NCI-H146 treated with DMSO at 0.1 percent for 48 hours (cell line): ENCODE measurements at regions not wholly inside any gene's neighbourhood (a gene's known extent, or its start where the extent isn't known, plus 50 kb on each side); places are given as distances from the start of the nearest gene placed in this dataset.
"Not testable (repeated sequence)": the region's sequence is repeated elsewhere in the genome, so short reads cannot be mapped to it uniquely, and the experiment has no call there.

ENCODE experiments used
- DNase-seq: peaks from one replicate; lab custom pipeline; 2025; ENCODE audit not compliant: unreplicated experiment; lab: John Stamatoyannopoulos, UW

DNA sequence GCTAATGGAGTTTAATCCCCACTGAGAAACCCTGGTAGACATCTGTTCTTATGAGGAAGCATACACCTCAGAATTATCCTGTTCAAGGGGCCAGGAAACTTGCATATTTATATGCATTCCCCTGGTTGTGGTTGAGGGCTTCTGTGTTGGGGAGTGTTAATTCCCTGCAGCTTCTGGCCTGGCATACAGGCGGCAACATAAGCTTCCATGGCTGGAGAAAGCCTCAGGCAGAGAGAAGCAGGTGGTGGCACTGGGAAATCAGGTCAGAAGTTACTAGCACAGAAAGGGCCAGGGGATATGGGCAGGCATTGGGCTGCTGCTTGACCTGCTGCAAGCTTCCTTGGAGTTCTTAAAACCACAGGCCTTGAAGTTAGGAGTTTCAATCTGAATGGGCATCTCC is 166.1 kb upstream of the SEMA6A start:
- no peak for DNase-seq

DNA sequence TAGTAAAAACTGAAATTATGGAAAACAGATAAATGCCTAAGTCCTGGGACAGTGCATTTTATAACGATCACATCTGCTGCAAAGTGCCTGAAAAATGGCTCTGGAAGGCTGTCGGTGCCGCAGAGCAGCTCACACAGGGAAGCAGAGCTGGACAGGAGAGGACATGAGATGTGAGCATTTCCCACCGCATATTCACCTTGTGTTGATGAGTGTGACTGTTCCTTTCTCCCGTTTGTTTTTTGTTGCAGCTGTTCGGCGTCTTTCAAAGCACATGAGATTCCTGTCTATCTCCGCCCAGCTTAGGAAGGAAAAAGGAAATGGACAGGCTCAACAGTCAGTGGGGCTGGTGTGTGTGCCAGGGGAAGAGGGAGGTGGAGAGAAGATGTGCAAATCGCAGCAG is 164.9 kb upstream of the SEMA6A start:
- DNase-seq, result no peak

DNA sequence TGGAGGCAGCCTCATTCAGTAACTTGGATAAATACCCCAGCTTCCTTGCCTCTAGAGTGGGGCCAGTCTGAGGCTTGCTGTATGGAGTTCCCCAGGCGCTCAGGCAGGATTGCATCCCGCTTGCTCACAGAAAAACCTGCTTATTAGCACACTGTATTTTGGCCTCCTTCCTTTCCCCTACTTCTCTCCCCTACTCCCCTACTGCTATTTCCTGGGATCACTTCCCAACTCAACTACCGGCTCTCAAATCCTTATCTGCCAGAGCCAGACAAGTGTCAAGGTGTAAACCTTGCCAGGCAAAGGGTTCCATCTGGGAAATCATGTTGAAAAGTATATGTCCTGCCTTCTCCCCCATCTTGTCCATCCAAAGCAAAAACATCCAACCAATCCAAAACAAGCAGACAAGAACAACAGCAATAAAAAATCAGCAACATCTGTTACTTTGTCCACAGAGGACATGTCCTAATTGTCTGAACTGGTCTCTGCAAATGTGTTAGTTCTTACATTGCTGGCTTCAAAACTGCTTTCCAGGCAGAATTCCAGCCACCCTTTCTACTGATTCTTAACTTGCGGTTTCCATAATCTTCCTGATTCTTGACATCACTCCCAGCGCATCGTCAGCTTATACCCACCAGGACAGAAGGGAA is 164.1 kb upstream of the SEMA6A start:
- DNase-seq, result no peak

DNA sequence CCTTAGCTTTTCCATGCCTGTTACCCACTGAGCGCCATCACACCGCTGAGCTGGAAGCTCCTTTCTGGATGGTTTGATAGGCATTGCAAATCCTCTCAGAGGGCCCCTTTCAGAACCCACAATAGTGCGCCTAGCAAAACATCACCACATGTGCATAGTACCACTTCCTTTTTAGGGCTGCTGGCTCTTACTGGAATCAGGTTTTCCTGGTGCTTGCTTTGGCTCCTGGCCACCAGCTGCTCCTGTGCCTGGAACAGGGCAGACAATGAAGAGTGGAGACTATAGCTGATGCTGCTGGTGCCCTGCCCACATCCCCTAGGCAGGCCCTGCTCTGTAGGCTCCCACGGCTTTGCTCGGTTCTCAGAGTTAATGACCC is 163.6 kb upstream of the SEMA6A start:
- no peak for DNase-seq

DNA sequence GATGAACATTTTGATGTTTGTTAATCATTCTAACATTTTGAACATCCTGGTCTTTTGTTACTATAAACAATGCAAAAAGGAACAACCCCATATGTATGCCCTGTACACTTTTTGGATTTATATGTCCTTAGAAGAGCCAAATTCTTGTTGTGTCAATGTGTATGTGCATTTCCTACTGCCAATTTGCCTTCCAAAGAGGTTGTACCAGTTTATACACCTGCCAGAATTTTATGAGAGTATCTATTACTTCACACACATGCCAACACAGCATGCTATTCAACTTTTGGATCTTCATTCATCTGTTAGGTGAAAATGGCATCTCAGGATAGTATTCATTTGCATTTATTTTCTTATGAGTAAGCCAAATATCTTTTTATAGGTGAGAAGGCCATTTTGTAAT is 162.0 kb upstream of the SEMA6A start:
- DNase-seq, result no peak

DNA sequence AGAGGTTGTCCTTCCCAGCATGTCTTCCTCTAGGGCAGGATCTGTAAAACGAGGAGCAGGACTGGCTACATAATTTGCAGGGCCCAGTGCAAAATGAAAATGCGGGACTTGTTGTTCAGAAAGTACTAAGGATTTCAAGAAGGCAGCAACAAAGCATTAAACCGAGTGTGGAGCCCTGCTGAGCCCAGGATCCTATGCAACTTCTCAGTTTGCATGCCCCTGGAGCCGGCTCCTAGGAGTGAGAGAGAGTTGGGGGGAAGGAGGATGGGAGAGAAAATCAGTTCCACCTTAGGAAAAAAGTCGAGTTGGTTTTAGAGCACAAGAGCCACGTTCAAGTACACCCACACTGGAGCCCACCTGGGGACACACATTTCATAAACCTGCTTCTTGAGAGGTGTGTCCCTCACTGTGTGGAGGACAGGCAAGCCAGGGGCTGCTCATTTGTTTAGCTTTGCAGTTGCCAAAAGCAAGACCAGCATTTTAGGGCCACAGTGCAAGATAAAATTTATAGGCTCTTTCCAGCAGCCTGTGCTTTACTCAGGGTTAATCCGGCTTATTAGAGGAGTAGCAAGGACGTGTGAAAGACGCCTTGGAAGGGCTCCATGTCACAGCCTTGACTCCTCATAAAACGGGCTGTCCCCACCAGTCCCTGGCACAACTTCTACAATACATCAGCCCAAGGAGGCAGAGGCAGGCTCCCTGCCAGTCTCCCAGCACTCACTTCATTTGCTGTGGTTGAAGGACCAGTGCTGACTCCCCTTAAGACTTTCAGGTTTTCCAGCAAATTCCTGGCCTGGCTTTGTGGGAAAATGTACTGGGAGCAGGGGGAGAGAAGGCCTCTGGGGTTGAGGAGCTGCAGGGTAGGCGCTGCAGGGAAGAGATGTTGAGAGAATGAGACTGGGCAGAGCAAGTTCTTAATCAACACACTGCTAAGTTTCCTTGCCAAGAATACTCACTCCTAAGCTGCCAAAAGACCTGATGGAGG is 159.7 kb upstream of the SEMA6A start:
- no peak for DNase-seq

DNA sequence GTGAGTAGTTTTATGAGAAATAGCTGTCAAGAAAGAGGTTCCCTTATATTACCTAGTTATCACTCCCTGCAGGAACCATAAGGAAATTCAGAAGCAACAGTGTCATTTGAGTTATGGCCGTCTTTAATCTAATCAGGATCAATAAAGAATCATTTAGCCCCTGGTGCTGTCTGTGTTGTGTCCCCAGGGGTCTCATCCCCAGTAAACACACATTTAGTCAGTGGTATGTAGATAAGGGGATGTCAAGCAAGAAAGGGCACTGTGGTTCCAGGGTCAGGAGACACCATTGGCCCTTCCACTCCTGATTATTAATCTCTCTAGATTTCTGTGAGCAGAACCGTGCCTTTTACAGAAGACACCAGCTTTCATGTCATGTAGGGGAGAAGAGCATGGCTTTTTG is 158.0 kb upstream of the SEMA6A start:
- DNase-seq, result no peak

DNA sequence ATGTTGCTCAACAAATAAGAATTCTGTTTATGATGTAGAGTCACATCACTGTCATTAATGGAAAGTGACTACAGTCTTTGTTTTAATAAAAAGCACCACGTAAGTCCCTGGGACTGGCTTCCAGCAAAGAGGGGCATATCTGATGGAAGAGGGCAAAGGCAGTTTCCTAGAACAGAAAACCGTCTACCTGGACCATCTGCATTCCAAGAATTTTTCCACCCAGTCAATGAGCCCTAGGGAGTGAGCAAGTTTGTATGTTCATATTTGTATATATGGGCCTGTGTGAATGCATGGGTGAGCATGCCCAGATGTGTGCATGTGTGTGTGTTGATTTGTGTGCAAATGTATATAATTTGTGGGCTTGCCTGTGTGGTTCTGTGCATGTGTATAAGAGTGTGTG is 156.8 kb upstream of the SEMA6A start:
- no peak for DNase-seq

DNA sequence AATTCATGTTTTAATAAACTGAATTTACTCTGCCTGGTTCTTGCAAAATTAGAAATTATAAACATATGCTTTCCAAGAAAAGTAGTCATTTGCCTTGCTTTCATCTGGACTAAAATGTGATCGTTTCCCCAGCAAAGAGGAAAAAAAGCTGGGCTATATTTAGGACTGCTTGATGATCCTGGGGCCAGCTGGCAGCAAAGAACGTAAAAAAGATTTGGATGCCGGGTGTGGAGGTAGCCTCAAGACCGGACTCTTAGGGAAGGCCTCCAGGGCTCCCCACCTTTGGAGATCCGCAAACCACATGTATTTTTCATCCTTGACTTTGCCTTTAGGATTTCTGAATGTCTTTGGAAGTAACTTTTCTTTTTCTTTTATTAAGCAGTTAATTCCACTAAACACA is 156.1 kb upstream of the SEMA6A start:
- DNase-seq, result no peak

DNA sequence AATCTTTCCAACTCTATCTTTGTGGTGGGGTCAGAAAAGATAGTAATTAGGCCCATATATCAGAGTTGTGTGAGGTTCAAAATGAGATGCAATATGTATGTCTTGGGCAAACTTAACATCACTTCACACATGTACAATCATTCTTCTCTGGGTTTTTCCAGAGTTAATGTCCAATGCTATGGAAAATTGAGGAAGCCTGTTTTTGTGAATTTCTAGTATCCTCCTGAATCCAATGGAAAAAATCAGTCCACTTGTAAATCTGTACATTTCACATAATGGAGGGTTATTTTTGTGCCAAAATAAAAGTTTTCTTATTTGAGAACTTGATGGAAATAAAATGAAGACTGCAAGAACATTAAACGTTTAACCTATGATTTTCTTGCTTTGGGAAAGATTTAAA is 155.6 kb upstream of the SEMA6A start:
- DNase-seq, result no peak

DNA sequence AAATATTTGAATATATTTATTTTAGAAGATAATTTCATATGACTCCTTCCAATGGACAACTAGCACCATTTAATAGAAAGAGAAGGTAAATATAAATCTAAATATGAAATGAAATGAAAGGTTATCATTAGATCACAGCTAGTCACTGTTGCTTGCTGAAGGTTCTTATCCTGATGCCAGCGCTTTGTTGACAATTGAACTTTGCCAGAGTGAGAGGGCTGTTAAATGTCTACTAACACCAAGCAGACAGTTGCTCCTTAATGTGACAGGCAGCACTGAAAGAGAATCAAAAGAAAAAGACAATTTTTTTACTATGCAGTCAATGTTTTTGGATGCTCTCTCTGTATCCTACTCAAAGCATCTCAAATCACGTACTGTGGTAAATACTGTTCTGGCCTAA is 152.6 kb upstream of the SEMA6A start:
- DNase-seq, result no peak

DNA sequence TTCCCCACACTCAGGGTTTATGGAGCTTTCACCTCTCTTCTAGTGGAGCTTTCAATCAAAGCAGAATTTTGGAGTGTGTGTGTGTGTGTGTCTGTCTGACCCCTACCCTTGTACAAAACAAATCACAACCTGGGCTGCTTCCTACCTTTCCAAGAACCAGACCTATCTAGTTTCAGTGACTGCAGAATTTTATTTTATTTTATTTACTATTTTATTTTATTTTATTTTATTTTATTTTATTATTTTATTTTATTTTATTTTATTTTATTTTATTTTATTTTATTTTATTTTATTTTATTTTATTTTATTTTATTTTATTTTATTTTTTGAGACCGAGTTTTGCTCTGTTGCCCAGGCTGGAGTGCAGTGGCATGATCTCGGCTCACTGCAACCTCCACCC is 151.6 kb upstream of the SEMA6A start:
- not testable (repeated sequence) for DNase-seq

DNA sequence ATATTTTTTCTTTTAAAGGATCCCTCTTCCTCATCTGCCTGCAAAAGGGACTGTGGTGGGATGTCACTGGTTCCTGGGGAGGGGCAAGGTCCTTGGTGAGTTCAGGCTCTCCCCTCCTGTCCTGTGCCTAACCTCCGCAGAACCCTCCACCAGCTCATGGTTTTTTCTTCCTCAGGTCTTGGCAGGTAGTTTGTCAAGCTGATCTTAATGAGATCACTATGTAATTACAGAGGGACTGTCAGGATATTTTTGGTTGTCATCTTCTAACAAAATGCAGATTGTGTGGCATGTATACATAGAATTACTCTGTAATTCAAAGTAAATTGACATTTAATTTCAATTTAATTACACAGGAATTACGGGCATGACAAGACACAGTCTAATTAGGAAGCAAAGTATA is 150.3 kb upstream of the SEMA6A start:
- DNase-seq, result no peak

DNA sequence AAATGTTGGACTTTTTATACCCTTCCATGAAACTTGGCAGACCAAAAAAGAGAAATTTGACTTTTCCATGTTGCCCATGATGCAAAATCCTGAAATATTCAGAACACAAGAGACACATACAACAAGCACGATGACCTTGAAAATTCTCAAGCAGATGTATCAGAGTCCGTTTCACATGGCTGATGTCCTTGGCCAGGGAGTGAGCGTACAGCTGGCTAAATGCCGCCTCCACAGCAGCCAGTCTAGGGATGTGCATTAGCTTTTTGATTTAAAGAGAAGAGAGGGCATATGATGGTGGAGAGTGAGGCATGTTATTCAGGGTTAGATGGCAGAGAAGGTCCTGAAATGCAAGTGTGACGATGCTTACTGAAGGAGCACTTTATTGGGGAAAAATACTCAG is 148.0 kb upstream of the SEMA6A start:
- no peak for DNase-seq

DNA sequence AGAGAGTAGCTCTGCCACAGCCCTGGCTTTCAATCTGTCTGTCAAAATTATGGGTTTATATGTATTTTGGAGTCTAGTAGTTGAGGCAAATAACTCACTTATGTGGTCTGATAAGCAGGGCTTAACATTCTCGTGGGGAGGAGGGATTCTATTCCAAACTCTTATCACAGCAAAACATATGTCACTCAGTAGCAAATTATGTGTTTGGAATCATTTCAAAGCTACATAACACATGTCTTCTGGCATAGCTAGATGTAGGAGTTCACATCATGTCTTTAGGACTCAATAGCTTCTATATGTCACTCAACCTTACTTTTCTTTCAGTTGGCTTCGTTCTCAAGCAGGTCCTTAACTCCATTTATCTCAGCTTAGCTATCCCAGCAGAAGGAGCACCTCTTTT is 144.5 kb upstream of the SEMA6A start:
- DNase-seq, result no peak

DNA sequence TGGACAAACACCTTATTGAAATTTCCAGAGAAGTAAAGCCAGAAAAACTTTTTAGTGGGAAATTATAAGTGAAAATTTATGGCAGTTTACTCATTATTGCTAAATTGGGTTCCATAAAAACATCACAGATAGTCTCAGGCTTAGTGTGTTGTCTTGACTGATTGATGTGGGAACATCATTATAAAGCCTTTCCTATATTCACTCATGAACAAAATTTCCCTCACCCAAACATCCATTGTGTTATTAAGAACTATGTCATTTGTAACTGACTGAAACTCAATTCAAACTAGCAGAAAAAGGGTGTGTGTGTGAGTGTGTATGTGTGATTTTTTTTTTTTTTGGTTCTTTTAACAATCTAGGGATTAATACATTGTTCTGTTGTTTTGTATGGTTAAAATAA is 143.7 kb upstream of the SEMA6A start:
- DNase-seq, result no peak

DNA sequence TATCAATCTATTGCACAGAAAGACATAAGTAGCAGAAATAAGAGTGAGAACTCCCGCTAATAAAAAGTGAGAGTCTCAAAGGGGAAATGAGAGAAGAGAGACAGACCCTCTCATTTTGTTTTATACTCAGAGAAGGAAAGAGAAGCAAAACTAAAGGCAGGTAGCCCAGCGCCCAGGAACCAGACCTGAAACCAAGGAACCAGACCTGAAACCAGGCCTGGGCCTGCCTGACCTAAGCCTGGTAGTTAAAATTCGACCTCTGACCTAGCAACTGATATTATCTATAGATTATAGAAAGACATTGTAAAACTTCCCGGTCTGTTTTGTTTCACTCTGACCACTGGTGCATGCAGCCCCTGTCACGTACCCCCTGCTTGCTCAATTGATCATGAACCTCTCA is 134.5 kb upstream of the SEMA6A start:
- DNase-seq, result no peak

DNA sequence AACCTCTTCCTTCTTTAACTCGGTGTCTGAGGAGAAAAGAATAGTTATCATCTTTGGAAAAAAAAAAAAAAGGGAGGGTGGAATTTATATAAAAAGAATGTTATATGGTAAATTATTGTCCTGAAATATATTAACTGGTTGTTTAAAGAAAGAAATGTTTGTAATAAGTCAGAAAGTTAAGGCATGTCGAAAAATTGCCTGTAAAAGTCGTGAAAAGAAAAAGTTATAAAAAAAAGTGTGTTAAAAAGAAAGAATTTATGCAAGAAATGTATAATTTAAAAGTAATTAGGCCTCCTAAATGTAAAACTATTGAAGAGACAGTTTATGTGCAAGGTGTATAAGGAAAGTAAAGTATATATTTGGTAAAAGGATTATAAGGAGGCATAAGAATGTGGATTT is 130.5 kb upstream of the SEMA6A start:
- DNase-seq, result not testable (repeated sequence)

DNA sequence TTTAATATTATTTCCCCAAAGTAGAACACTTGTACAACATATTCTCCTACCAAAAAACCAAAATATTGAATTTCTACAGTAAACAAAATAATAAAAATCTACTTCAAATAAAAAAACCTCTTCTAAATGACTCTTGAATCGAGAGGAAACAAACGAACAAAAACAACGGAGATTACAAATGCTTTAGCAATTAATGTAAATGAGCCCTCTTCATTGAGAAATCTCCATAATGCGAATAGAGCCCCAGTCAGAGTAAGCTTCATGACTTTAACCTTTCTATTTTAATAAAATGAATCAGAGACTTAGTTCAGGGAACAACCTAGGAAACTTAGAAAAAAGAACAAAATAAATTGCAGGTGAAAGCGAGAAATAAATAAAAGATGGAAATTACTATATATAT is 129.3 kb upstream of the SEMA6A start:
- no peak for DNase-seq

DNA sequence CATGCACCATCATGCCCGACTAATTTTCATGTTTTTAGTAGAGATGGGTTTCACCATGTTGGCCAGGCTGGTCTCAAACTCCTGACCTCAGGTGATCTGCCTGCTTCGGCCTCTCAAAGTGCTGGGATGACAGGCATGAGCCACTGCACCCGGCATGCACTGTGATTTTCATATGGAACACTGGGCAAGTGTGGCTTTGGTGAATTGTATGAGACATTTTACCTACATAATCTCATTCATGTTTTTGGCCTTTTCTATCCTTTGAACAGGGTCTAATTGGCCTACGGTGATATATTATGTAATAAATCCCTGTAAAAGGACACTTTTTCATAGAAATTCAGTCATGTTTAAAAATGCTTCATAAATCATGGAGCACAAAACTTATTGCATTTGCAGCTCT is 128.7 kb upstream of the SEMA6A start:
- DNase-seq, result no peak

DNA sequence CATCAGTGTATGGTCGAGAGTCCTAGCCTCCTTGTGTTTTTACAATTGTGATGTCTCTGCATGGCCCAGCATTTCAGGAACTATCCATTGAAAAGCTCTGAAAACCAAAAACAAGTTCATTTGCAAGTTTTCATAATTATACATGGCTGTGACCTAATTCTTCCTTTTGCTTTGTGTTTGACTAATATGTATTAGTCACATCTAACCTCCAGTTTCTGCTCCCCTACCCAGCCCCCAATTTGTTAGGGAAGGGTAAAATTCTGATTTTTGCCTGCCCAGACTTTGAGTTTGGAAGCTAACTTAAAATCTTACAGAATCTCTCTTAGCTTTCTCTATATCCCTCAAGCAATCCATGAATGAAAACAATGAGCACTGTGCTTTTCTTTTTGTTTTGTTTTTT is 128.2 kb upstream of the SEMA6A start:
- no peak for DNase-seq

DNA sequence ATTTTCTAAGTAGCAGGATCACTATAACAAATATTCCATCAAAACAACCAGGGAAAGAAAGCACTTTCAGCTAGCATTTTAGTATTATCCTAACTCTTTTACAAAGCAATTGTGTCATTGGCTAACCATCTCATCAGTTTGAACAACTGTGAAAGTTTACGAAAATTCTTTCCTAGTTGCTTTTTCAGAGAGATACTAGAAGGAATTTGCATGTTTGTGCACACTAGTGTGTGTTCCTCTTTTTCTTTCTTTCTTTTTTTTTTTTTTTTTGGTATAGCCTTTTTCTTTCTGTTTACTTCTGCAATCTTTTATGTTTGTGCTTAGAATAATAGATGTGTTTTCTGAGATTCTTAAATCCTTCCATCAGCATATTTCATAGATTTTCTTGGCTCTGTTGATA is 124.7 kb upstream of the SEMA6A start:
- no peak for DNase-seq

DNA sequence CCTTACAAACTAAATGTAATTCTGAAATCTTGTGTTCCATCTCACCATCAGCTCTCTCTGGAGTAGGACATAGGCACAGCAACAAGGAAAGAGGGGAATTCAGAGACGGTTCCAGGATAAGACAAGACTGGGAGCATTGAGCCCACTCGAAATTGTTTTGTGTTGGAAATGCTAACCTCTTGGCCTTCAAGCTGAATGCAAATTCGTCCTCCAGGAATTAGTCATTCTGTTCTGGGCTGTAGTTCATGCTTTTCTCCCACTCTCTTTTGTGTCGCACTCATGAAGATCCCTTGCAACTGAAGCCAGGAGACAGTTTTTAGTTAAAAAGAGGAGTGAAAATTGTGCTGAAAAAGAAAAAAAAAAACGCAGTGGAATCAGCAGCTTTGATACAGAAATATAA is 121.7 kb upstream of the SEMA6A start:
- DNase-seq, result no peak
